ENCODE measurements at regions not wholly inside any gene's neighbourhood (a gene's known extent, or its start where the extent isn't known, plus 50 kb on each side); places are given as distances from the start of the nearest gene placed in this dataset.

GRCh38 chr13:73548449-73548848, 489.6 kb downstream of the KLF5 start:
- TF ChIP-seq YY1 (IDR thresholded peaks at IDR 0.05; ENCODE audit: insufficient read depth, insufficient read length) (no peak), ZNF274 (IDR thresholded peaks at IDR 0.05; ENCODE audit: low read depth, low read length) (no peak), SUZ12 (IDR thresholded peaks at IDR 0.05; ENCODE audit: extremely low read depth, insufficient read depth, insufficient read length) (no peak)
